ENCODE measurements at regions not wholly inside any gene's neighbourhood (a gene's known extent, or its start where the extent isn't known, plus 50 kb on each side); places are given as distances from the start of the nearest gene placed in this dataset.

DNA sequence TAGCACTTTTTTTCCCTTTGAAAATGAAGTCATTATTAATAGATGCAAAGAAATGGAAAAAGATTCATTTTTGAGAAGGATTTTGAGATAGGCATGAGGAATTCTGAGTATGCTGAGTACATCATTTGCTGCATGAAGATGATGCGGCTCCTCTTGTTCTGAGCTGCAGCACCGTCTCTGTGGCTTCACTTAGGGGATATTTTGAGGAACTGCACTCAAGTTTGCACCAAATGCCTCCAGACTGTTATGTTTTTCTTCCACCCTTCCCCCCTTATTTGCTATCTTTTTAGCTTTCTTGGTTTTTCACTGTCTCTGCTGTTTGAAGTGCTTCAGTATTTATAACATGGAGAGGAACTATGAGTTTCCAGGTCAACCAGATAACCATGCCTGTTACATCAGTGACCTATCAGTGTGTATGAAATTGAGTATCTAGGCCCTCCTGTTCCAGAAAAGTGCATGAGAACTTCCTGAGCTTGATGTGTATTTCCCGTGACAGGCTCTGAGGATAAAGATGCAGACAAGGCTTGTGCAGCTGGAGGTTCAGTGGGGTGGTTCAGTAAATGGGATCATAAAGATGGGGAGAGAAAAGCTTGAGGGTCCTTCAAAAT lies 128.7 kb downstream of the PDCD6IP start:
- Histone ChIP-seq H3K4me3 (ENCODE audit: insufficient read depth, low read length, poor library complexity, severe bottlenecking) (no peak overlapping the region), H3F3A (ENCODE audit: insufficient read depth) (no peaks in the 10 kb centered on the region), H3K9ac (ENCODE audit: low read length) (no peak overlapping the region), H2AFZ (ENCODE audit: low read depth, low read length, severe bottlenecking) (no peak overlapping the region), H3K27me3 (ENCODE audit: low read length) (no peaks in the 10 kb centered on the region), H3K27ac (ENCODE audit: low read depth, low read length) (no peak overlapping the region), H3K9me2 (replicated peaks; ENCODE audit: insufficient read depth, low read length) (no peaks in the 10 kb centered on the region), H3K4me2 (ENCODE audit: low read depth, low read length, poor library complexity, severe bottlenecking) (no peak overlapping the region), H3K79me2 (ENCODE audit: insufficient read depth, low read length) (no peaks in the 10 kb centered on the region), H3K9me3 (ENCODE audit: insufficient read depth, low read length) (no peaks in the 10 kb centered on the region), H4K20me1 (ENCODE audit: low read depth, low read length) (no peaks in the 10 kb centered on the region), H3K36me3 (ENCODE audit: low read length) (no peaks in the 10 kb centered on the region)
- TF ChIP-seq, protein P1, sequence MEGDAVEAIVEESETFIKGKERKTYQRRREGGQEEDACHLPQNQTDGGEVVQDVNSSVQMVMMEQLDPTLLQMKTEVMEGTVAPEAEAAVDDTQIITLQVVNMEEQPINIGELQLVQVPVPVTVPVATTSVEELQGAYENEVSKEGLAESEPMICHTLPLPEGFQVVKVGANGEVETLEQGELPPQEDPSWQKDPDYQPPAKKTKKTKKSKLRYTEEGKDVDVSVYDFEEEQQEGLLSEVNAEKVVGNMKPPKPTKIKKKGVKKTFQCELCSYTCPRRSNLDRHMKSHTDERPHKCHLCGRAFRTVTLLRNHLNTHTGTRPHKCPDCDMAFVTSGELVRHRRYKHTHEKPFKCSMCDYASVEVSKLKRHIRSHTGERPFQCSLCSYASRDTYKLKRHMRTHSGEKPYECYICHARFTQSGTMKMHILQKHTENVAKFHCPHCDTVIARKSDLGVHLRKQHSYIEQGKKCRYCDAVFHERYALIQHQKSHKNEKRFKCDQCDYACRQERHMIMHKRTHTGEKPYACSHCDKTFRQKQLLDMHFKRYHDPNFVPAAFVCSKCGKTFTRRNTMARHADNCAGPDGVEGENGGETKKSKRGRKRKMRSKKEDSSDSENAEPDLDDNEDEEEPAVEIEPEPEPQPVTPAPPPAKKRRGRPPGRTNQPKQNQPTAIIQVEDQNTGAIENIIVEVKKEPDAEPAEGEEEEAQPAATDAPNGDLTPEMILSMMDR (IDR thresholded peaks at IDR 0.05; ENCODE audit: insufficient read depth, low read length, poor library complexity, severe bottlenecking) = no peak
- TF ChIP-seq EZH2phosphoT487 (conservative IDR thresholded peaks at IDR 0.05; ENCODE audit: low read length) = no peak

DNA sequence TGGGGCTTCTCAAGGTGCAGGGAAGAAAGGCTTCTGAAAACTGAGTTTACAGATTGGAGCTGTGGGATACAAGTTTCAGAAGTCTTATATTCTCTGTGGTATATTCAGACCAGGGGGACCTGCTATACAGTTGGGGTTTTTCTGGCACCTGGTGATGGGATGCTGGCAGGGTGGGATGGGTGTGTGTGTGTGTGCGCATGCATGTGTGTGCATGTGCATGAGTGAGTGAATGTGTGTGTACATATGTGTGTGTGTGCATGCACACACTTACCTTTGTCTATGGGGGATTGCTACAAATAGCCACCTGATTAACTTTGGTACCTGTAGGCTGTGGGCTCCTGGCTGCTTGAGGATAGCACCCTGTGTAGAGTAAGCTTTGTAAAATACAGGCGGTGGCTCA lies 131.4 kb downstream of the PDCD6IP start:
- Histone ChIP-seq H3K27ac (ENCODE audit: low read depth, low read length) (no peak overlapping the region), H2AFZ (ENCODE audit: low read depth, low read length, severe bottlenecking) (no peak overlapping the region), H3K36me3 (ENCODE audit: low read length) (no peaks in the 10 kb centered on the region), H3F3A (ENCODE audit: insufficient read depth) (no peaks in the 10 kb centered on the region), H3K4me3 (ENCODE audit: insufficient read depth, low read length, poor library complexity, severe bottlenecking) (no peak overlapping the region), H3K9me2 (replicated peaks; ENCODE audit: insufficient read depth, low read length) (no peaks in the 10 kb centered on the region), H3K27me3 (ENCODE audit: low read length) (no peaks in the 10 kb centered on the region), H3K9me3 (ENCODE audit: insufficient read depth, low read length) (no peaks in the 10 kb centered on the region), H4K20me1 (ENCODE audit: low read depth, low read length) (no peaks in the 10 kb centered on the region), H3K9ac (ENCODE audit: low read length) (no peak overlapping the region), H3K4me2 (ENCODE audit: low read depth, low read length, poor library complexity, severe bottlenecking) (no peak overlapping the region), H3K79me2 (ENCODE audit: insufficient read depth, low read length) (no peaks in the 10 kb centered on the region)
- TF ChIP-seq EZH2phosphoT487 (conservative IDR thresholded peaks at IDR 0.05; ENCODE audit: low read length) = no peak
- TF ChIP-seq, protein P1 (IDR thresholded peaks at IDR 0.05; ENCODE audit: insufficient read depth, low read length, poor library complexity, severe bottlenecking) = no peak

DNA sequence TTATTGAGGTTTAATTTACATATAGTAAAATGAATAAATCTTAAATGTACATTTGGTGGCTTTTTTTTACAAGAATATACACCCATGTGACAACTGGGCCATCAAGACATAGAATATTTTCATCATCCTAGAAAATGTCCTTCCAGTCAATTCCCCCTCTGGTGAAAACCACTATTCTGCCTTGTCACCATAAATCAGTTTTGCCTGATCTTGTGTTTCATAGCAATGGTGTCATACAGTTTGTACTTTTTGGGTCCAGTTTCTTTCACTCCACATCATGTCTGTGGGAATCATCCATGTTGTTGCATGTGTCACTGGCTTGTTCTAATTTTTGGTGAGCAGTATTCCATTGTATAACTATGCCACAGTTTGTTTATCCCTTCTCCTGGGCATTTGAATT lies 133.1 kb downstream of the PDCD6IP start:
- TF ChIP-seq, protein P1 (IDR thresholded peaks at IDR 0.05; ENCODE audit: insufficient read depth, low read length, poor library complexity, severe bottlenecking) = no peak
- no peak for TF ChIP-seq EZH2phosphoT487 (conservative IDR thresholded peaks at IDR 0.05; ENCODE audit: low read length)
- Histone ChIP-seq H3K9me3 (ENCODE audit: insufficient read depth, low read length) (no peaks in the 10 kb centered on the region), H3K4me2 (ENCODE audit: low read depth, low read length, poor library complexity, severe bottlenecking) (no peak overlapping the region), H3K9me2 (replicated peaks; ENCODE audit: insufficient read depth, low read length) (no peaks in the 10 kb centered on the region), H3K27me3 (ENCODE audit: low read length) (no peaks in the 10 kb centered on the region), H3K4me3 (ENCODE audit: insufficient read depth, low read length, poor library complexity, severe bottlenecking) (no peak overlapping the region), H4K20me1 (ENCODE audit: low read depth, low read length) (no peaks in the 10 kb centered on the region), H3K27ac (ENCODE audit: low read depth, low read length) (no peak overlapping the region), H3K9ac (ENCODE audit: low read length) (no peak overlapping the region), H3K36me3 (ENCODE audit: low read length) (no peaks in the 10 kb centered on the region), H3K79me2 (ENCODE audit: insufficient read depth, low read length) (no peaks in the 10 kb centered on the region), H3F3A (ENCODE audit: insufficient read depth) (no peaks in the 10 kb centered on the region), H2AFZ (ENCODE audit: low read depth, low read length, severe bottlenecking) (no peak overlapping the region)
